Uterus (tissue), 2 donors: ENCODE measurements at regions not wholly inside any gene's neighbourhood (a gene's known extent, or its start where the extent isn't known, plus 50 kb on each side); places are given as distances from the start of the nearest gene placed in this dataset.

Experiments used
- POLR2A ChIP-seq, 2 donors: fragments of 450-650 bp; IDR thresholded peaks; one replicate each; pipeline ENCODE4 v1.6.1; 2016; ENCODE audit warnings: antibody characterized with exemption in 2 of 2, mild to moderate bottlenecking in 1 of 2, moderate library complexity in 1 of 2
- TF ChIP-seq, protein P1 (sequence below), 4 experiments: fragments of 200-600 bp in 2 of 4; fragments of 450-650 bp in 2 of 4; sonication (generic) in 2 of 4; IDR thresholded peaks; one replicate each; pipeline ENCODE4 v1.5.1; 2016 to 2019; ENCODE audit warnings: antibody characterized with exemption in 4 of 4, mild to moderate bottlenecking in 2 of 4, moderate library complexity in 1 of 4

GRCh38 chr18:5646739-5647138 lies 102.9 kb upstream of the EPB41L3 start:
- TF ChIP-seq POLR2A (IDR thresholded peaks at IDR 0.05), result no peak
- TF ChIP-seq, protein P1, sequence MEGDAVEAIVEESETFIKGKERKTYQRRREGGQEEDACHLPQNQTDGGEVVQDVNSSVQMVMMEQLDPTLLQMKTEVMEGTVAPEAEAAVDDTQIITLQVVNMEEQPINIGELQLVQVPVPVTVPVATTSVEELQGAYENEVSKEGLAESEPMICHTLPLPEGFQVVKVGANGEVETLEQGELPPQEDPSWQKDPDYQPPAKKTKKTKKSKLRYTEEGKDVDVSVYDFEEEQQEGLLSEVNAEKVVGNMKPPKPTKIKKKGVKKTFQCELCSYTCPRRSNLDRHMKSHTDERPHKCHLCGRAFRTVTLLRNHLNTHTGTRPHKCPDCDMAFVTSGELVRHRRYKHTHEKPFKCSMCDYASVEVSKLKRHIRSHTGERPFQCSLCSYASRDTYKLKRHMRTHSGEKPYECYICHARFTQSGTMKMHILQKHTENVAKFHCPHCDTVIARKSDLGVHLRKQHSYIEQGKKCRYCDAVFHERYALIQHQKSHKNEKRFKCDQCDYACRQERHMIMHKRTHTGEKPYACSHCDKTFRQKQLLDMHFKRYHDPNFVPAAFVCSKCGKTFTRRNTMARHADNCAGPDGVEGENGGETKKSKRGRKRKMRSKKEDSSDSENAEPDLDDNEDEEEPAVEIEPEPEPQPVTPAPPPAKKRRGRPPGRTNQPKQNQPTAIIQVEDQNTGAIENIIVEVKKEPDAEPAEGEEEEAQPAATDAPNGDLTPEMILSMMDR (IDR thresholded peaks at IDR 0.05), result no peak
